NT2/D1 (cell line): ENCODE measurements at regions not wholly inside any gene's neighbourhood (a gene's known extent, or its start where the extent isn't known, plus 50 kb on each side); places are given as distances from the start of the nearest gene placed in this dataset.

Source experiments
- SUZ12 ChIP-seq: IDR thresholded peaks from 2 replicates; pipeline ENCODE4 v1.6.1; 2011; ENCODE audit not compliant: insufficient read length, insufficient read depth; ENCODE audit errors: extremely low read depth
- YY1 ChIP-seq: IDR thresholded peaks from 2 replicates; pipeline ENCODE4 v1.6.1; 2011; ENCODE audit not compliant: insufficient read length, insufficient read depth
- ZNF274 ChIP-seq: IDR thresholded peaks from 2 replicates; pipeline ENCODE4 v1.6.1; 2011; ENCODE audit warnings: mild to moderate bottlenecking, low read depth, low read length

GRCh38 chr11:116654526-116654925 lies 118.3 kb downstream of the BUD13 start:
- TF ChIP-seq YY1 (no peak), ZNF274 (no peak), SUZ12 (no peak)
